ENCODE measurements at regions not wholly inside any gene's neighbourhood (a gene's known extent, or its start where the extent isn't known, plus 50 kb on each side); places are given as distances from the start of the nearest gene placed in this dataset.
"Not testable (repeated sequence)": the region's sequence is repeated elsewhere in the genome, so short reads cannot be mapped to it uniquely, and the experiment has no call there.

DNA sequence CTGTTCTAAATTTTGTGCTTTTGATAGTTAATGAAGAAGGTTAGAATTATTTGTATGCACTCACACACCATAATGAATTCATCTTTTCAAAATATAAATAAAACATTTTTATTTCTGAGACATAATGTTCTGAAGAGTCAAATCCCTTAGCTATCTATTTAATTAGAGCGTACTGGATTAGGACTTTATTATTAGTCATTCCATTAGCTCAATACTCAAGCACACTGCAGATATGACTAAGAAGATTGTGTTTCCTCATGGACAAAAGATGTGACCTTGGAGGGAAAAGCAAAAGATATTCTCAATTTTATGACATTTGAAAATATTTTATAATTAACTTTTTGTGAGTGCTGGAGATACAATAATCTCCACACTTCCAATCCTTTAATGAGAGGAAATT is 666.4 kb downstream of the CD109 start:
- DNase-seq, result no peak

DNA sequence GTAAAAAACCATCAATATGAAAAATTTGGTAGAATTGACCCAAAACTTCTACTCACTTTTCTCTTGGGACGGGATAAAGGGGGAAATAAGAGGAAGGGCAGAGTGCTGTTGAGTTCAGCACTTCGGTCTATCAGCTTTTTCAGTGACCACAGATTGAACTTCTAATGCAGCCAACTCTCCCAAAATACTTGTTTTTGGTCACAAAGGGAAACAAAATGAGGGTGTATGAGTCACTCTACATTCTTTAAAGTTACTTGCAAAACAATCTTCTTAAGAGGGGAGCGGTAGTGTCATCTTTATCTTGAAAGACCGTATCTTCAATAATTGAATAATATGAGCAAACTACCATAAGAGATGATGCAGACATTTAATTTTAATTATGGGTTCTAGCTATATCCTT is 661.3 kb downstream of the CD109 start:
- peak; percentile 53 for DNase-seq

DNA sequence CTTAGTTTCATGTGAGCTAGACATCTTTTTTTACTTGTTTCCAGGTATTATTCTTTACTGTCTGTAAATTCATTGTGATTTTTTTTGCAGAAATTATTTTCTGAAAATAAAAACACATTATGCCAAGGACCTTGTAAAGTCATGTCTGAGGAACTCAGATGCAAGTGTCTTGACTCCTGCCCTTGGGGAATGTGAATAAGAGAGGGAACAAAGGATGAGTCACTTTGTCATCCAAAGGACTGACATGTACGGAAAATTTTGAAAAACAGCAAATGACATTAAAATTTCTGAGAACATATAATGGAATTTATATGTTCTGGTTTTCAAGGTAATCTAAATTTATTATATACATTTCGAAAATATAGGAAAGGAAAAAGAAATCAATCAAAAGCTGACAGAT is 660.4 kb downstream of the CD109 start:
- DNase-seq, result peak; percentile 67

DNA sequence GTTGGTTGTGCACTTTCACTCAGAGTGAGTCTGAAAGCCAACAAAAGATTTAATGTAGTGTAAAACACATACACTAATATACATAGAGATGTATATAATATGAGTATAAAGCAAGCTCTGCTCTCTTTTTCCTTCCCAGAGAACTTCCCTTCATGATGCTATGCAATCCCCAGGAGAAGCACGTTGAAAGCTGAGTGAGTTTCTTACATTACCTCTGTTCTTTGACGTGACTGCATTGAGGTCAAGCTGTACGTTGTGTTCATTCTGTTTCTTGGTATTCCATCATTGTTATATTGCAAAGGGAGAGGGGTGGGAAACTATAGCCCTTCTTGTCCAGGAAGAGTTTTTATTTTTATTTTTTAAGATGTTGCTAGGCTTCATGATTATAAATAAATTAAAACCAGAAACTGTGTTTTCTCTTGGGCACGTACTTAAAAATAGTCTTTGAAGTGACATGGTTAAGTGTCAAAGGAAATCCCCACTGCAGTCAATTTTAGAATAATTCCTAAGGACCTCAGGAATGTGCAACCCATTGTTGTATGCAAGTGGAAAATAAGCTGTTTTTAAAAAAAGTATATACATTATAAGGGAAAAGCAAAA is 651.0 kb downstream of the CD109 start:
- no peak for DNase-seq

DNA sequence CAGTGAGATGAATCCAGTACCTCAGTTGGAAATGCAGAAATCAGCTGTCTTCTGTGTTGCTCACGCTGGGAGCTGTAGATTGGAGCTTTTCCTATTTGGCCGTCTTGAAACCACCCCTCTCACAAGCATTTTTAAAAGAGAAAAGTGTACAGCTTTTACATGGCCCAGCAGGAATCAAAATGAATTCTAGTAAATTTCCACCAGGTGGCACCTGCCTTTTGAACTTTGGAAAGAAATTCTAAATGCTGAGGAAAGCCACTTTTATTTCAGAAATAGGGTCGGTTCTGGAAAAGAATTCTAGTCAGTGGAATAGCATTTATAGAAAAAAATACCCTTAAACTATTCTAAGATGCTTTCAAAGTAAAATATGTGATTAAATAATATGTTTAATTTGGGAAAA is 647.8 kb downstream of the CD109 start:
- DNase-seq, result peak; percentile 13

DNA sequence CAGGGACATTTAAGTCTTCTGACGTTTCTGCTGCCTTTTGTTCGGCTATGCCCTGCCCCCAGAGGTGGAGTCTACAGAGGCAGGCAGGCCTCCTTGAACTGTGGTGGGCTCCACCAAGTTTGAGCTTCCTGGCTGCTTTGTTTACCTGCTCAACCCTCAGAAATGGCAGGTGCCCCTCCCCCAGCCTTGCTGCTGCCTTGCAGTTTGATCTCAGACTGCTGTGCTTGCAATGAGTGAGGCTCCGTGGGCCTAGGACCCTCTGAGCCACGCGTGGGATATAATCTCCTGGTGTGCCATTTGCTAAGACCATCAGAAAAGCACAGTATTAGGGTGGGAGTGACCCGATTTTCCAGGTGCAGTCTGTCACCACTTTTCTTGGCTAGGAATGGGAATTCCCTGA is 647.3 kb downstream of the CD109 start:
- not testable (repeated sequence) for DNase-seq

DNA sequence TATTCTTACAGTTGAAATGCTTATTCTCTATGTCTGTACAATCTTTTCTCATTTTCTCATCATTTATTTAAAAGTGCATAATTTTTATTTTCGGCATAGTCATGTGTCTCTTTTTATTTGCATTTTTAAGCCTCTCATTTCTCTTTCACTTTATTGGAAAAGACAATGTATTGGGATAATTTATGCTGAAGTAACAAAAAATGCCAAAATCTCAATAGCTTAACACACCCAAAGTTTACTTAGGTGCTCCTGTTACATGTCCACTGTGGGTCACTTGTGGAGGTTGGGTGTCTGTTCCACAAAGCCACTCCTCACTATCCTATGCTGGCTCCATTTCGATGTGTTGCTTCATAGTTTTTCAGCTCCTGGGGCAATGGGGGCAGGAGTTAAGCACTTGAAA is 638.7 kb downstream of the CD109 start:
- no peak for DNase-seq

DNA sequence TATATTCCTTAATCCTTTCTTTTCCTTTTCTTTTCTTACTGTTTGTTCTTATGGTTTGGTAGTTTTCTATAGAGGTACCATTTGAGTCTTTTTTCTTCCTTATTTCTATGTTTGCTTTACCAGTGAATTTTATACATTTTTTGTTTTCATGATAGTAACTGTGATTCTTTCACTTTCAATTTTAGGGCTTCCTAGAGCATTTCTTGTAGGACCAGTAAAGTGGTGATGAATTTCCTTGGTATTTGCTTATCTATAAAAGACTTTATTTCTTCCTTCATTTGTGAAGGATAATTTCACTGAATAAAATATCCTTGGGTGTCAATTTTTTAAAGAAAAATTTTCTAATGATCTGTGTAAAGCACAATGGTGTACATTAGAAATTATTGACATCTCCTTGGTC is 637.4 kb downstream of the CD109 start:
- DNase-seq, result peak; percentile 24

DNA sequence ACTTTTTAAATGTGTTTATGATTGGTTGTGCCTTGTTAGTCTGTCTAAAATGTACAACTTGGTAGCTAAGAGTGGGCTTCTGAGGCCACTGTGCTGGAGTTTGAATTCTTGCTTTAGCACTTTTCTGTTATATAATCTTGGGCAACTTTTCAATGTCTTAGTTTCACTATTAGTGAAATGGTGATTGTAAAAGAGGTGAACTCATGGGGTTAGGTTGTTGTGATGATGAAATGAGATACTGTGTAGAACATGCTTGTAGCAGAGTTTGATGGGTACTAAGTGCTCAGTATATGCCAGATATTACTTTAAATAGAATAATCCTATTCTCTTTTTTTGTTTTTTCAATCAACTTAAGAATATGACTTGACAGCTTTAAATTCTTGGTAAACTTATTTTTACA is 624.7 kb downstream of the CD109 start:
- DNase-seq, result no peak

DNA sequence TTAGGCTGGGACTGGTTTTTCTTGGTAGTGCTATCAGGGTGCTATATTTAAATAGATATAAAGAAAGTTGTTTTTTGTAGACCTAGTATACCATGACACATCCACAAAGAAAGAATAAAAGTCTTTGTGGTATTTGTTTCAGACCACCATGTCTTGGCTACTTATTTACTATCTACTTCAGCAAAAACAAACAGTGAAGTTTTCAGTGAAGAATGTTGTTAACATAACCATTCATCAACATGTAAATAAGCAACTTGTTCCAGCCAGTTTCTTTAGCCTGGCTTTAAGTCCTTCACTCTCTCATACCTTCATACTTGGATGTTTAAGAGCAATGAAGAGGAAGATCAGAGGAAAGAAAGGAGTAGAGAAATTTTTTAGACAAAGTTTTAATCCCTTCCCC is 624.1 kb downstream of the CD109 start:
- no peak for DNase-seq

DNA sequence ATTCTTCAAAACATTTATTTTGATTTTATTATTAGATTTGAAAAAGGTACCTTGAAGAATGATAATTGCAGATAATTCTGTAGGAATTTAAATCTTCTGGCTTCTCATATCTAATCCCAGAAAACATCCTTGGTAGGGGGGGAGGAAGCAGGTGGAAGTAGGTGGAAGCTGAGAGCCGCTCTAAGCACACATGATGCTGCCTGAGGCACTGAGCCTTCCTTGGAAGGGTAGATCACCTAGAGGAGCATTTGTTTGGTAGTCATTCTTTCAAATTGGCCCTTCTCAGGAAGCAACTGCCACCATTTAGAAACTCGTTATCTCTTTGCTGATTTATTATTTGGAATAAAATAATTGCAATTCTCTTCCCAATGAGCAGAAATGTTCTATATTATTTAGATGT is 623.3 kb downstream of the CD109 start:
- DNase-seq, result no peak

DNA sequence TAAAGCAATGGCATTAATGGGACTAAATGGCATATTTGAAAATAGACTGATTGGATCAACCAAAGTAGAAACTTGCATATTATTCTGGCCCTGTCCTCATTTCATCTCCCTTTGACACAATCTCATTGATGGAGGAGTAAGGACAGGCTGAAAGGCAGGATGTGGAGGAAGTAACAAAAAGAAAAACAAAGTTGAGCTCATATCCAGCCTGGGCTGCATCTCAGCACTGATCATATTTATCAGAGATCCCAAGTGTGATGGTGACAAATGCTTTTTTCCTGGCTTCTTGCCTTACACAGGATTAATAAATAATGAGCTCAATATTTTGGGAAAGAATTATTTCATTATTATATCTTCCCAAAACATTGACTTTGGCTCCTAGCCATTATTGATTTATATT is 622.7 kb downstream of the CD109 start:
- no peak for DNase-seq

DNA sequence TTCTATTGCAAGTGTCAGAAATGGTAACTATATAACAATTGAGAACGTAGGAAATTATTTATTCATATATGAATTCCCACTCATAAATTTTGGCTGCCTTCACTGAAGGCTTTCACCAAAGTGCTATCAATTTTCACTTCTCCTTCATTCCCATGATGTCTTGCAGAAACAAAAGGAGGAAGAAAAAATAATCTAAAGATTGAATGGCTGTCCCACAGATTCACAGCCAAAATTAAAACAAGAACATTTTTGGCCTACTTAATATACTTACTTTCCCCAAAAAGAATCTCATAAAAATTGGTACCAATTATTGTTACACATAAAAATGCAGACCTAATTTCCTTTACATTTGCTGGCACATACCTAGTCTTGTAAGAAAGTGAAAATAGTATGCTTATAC is 616.1 kb downstream of the CD109 start:
- no peak for DNase-seq

DNA sequence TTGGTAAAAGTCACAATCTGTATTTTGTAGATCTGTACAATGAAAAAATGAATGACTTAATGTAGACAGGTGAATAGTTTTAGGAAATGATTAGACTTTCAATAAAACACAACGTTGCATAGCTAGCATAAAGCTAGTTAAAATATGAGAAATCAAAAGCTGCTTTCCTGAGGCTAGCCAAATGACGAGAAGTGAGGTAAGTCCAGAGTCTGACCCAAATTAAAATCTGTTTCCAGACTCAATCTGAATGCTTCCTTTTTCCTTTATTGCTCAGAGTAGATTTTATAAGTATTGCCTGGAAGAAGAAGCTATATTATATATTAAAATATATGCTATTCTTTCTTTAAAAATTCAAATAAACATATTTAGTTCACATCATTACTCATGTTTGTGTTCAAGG is 615.4 kb downstream of the CD109 start:
- no peak for DNase-seq

DNA sequence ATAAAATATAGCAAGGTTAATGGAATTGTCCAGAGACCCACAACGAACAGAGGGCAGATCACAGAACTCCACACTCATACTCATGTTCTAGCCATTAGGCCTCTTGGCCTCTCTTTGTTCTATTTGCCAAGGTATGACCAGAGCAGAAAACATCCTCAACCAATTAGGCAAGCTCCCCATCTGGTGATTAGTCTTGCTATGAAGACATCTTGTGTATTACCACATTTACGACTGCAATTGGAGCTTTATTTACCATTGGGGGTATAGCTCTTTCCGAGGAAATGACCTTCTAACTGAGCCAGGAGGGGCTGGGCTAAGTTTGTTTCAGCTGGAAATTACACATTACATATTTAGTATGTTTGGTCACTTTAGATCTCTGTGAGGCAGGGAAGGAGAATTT is 593.9 kb downstream of the CD109 start:
- peak; percentile 14 for DNase-seq

DNA sequence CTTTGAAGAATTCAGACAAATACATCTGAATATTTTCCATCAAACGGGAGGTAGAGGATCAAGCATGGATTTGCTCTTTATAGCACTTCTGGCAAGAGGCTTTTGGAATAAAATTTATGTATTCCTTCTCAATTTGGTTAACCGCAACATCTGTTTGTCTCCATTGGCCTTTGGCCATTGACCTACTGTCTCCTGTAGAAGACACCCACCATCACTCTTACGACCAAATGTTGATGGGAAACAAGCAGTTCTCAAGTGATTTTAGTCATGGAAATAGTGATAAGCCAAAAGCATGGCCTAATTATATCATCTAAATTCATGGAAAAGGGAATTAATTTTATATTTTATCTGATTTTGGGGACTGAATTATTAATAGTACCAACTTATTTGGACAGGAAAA is 591.9 kb downstream of the CD109 start:
- DNase-seq, result no peak

DNA sequence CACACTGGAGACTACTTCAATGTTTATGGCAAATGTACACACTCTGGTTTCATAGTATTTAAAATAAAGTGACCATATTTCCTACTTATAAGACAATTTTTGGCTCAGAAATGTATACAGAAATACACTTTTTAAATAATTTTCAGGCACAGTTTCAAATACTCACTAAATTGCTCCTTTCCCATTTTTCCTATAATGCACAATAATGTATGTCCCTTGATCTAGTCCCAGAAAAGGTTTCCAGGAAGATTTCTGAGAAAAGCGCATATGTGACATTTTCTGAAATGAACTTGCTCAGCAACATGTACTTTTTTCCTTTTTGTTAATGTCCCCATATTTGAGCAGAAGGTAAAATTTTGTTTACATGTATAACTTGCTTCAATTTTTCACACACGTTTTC is 591.4 kb downstream of the CD109 start:
- DNase-seq, result no peak

DNA sequence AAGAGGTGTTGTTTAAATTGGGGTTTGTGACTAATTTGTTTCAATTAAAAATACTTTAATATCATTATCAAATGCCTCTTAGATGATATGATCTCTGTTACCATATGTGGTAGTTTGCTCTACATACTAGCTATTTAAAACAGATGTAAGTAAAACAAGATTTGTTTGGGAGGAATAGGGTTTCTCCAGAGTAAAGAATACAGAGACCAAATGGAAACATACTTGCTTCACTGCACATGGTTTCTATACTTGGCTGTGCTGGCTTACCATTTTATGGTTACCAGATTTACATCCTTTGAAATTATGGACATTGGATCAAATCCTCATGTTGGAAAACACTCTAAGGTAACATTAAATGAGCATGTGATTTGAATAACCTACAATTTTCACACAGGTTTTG is 588.3 kb downstream of the CD109 start:
- DNase-seq, result no peak

DNA sequence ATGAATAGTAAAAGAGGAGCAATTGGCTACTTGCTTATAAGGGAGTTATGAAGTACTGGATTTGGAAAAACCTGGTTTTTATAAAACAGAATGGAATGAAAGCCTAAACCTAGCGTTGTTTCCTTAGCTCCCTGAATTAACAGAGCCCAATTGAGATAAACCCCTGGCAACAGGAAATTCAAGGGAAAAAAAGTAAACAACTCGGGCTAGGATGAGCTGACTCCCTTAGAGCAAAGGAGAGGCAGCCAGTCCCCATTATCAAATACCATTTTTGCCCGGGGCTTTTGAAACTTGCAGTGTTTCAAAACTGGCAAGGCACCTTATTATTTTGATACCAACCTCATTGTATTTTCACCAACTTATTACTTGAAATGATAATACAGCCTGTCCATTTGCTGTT is 587.5 kb downstream of the CD109 start:
- DNase-seq, result no peak

DNA sequence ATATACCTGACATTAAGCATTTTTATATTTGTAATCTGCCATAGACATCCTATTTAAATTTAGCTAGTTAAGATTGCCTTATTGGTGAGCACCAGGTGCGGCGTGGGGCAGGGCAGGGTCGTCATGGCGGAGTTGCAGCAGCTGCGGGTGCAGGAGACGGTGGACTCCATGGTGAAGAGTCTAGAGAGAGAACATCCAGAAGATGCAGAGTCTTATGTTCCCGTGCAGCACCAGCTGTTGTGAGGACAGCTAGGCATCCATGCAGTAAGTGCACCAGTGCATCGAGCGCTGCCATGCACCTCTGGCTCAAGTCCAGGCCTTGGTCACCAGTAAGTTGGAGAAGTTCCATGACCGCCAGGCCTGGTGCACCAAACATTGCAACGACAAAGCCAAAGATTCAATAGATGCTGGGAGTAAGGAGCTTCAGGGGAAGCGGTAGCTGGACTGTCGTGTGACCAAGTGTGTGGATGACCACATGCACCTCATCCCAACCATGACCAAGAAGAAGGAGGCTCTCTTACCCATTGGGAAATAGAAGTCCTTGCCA is 586.2 kb downstream of the CD109 start:
- DNase-seq, result no peak

DNA sequence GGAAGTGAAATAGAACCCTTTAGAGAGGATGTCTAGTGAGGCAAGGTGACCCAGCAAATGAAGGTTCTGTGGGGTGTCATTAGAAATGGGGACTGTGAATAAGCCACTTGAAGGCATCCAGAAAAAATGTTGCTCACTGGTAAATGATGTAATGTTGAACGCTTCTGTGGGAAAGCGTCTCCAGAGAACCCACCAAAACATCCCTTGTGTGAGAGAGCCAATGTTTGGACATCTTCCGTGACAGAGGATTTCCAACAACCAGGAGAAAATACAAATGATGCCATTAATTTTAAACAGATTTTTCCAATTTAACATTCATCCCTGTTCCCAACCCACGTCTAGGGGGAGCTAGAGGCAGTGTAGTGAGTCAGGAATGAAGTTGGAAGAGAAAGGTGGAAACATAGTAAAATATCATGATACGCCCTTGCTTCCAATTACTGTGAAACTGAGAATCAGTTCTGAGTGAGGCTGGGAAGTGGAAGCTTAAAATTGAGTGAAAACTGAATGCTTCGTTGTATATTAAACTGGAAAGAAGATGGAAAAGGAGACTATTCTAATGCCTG is 584.2 kb downstream of the CD109 start:
- DNase-seq, result no peak

DNA sequence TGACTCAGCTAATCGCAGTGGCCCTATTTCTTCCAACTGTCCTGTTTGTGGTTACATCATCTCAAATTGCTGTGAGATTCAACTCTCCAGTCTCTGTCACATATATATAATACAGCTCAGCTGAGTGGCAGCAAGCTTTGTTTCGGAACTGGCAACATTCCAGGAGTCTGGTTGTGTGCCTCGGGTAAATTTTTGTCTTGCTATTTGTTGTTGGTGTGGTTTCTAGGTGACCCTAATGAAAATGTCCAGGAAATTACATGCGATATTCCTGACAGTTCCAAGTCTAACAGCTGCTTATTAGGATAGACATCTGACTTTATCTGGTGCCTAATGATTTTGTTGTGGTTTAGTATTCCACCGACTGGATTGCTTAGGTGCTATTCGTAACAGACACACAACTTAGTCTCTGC is 581.8 kb downstream of the CD109 start:
- DNase-seq, result no peak

DNA sequence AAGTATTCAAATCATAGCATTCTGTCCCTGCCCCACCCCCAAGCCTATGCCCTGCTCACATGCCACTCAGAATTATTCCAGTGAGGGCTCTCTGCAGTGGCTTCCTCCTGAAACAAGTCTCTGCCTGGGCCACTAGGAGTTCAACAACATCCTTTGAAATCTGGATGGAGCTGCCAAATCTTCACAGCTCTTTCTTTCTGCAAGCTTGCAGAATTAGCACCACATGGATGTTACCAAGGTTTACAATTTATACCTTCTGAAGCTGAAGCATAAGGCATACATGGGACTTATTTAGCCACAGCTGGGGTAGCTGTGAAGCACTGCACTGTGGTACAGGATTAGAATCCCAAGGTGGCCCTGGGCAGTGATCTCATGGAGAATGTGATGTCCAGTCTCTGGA is 577.5 kb downstream of the CD109 start:
- no peak for DNase-seq

DNA sequence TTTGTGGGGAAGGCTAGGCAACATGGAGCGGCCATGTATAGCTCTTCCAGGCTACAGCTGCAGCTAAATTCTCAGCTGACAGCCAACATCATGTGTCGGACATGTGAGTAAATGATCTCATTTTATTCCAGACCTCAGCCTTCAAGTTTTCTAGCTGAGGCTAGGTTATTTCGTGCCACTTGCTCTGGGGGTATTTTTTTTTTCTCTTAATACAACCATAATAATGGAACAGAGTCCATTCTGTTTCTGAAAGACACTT is 573.5 kb downstream of the CD109 start:
- no peak for DNase-seq

DNA sequence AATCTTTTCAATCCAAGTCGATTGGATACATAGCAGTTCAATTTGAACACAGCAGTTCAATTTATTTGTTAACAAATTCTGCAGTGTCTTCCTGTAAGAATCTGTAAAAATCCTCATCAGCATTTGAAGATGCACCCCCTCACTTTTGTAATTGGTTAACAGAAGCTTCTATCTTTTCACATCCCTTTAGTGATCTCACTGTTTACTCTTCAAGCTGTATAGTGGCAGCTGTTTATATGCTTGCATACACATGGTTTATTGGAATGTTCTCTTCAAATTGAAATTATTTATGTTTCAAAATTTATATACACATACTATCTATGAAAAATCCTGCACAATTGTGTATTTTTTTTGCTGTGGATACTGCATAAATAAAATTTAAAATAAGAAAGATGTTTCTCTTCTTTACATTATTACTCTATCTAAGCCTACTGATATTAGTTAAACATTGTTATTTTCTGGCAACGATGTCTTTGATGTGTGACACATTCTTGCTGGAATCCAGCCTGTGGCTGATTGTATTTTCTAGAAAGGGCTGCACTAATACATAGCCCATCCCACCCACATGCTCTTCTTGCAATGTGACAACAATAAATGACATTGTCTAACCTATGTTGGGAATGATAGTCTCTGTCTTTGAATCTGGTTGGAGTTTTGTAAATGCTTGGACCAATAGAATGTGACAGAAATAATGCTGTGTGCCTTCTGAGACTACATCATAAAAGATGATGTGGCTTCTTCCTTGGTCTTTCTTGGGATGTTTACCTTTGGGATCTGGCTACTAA is 573.0 kb downstream of the CD109 start:
- DNase-seq, result no peak
